OCI-LY7 (cell line): ENCODE measurements at regions not wholly inside any gene's neighbourhood (a gene's known extent, or its start where the extent isn't known, plus 50 kb on each side); places are given as distances from the start of the nearest gene placed in this dataset.

ENCODE experiments used
- CTCF ChIP-seq: fragments of 200-600 bp; sonication (generic); conservative IDR thresholded peaks from 2 replicates; pipeline ENCODE4 v1.5.1; 2014; ENCODE audit warnings: mild to moderate bottlenecking, antibody characterized with exemption, low read length, moderate library complexity, mixed read lengths
- EZH2phosphoT487 ChIP-seq: fragments of 200-600 bp; sonication (generic); IDR thresholded peaks from 2 replicates; pipeline ENCODE4 v1.6.1; 2018; ENCODE audit warnings: low read depth, borderline replicate concordance, mild to moderate bottlenecking, mixed run types, antibody characterized with exemption, low read length, moderate library complexity, mixed read lengths

GRCh38 chr11:29017941-29018340, 909.8 kb downstream of the METTL15 start:
- TF ChIP-seq CTCF (no peak), EZH2phosphoT487 (no peak)
